ENCODE measurements at regions not wholly inside any gene's neighbourhood (a gene's known extent, or its start where the extent isn't known, plus 50 kb on each side); places are given as distances from the start of the nearest gene placed in this dataset.

- H3K4me3 ChIP-seq (replicated peaks; ENCODE audit: low read depth, low read length), result no peak overlapping the region
- DNase-seq (ENCODE audit: low read depth), result peak; percentile 60
- no peak for TF ChIP-seq CTCF (IDR thresholded peaks at IDR 0.05; ENCODE audit: low read length, missing control alignments)
These were observed 59.9 kb downstream of the HTR1B start for GRCh38 chr6:77403424-77403823.

GRCh38 chr6:77401231-77401630 is 62.1 kb downstream of the HTR1B start:
- DNase-seq (ENCODE audit: low read depth), result no peak
- no peak overlapping the region for H3K4me3 ChIP-seq (replicated peaks; ENCODE audit: low read depth, low read length)
- no peak for TF ChIP-seq CTCF (IDR thresholded peaks at IDR 0.05; ENCODE audit: low read length, missing control alignments)

GRCh38 chr6:77397561-77397960 is 65.7 kb downstream of the HTR1B start:
- no peak for TF ChIP-seq CTCF (IDR thresholded peaks at IDR 0.05; ENCODE audit: low read length, missing control alignments)
- no peak for DNase-seq (ENCODE audit: low read depth)

GRCh38 chr6:77389402-77389801 is 73.9 kb downstream of the HTR1B start:
- no peak for TF ChIP-seq CTCF (IDR thresholded peaks at IDR 0.05; ENCODE audit: low read length, missing control alignments)
- no peak for DNase-seq (ENCODE audit: low read depth)
- no peak overlapping the region for H3K4me3 ChIP-seq (replicated peaks; ENCODE audit: low read depth, low read length)

More at GRCh38 chr6:77397561-77397960, 65.7 kb downstream of the HTR1B start:
- no peak overlapping the region for H3K4me3 ChIP-seq (replicated peaks; ENCODE audit: low read depth, low read length)

GRCh38 chr6:77383026-77383425 is 80.3 kb downstream of the HTR1B start:
- H3K4me3 ChIP-seq (replicated peaks; ENCODE audit: low read depth, low read length), result no peak overlapping the region
- no peak for TF ChIP-seq CTCF (IDR thresholded peaks at IDR 0.05; ENCODE audit: low read length, missing control alignments)
- no peak for DNase-seq (ENCODE audit: low read depth)

GRCh38 chr6:77373955-77374354 is 89.3 kb downstream of the HTR1B start:
- H3K4me3 ChIP-seq (replicated peaks; ENCODE audit: low read depth, low read length), result no peak overlapping the region
- no peak for DNase-seq (ENCODE audit: low read depth)
- TF ChIP-seq CTCF (IDR thresholded peaks at IDR 0.05; ENCODE audit: low read length, missing control alignments), result no peak

- TF ChIP-seq CTCF (IDR thresholded peaks at IDR 0.05; ENCODE audit: low read length, missing control alignments), result no peak
- no peak for DNase-seq (ENCODE audit: low read depth)
- no peak overlapping the region for H3K4me3 ChIP-seq (replicated peaks; ENCODE audit: low read depth, low read length)
These were observed 91.5 kb downstream of the HTR1B start for GRCh38 chr6:77371748-77372147.

All from fibroblast of pulmonary artery (primary cell).